ENCODE measurements at regions not wholly inside any gene's neighbourhood (a gene's known extent, or its start where the extent isn't known, plus 50 kb on each side); places are given as distances from the start of the nearest gene placed in this dataset.
"Not testable (repeated sequence)": the region's sequence is repeated elsewhere in the genome, so short reads cannot be mapped to it uniquely, and the experiment has no call there.

- DNase-seq, result no peak
These were observed 90.1 kb upstream of the LYSMD4 start for GRCh38 chr15:99823346-99823745.

GRCh38 chr15:99819981-99820718 is 86.9 kb upstream of the LYSMD4 start:
- no peak for DNase-seq

- DNase-seq, result no peak
These were observed 85.6 kb upstream of the LYSMD4 start for GRCh38 chr15:99818872-99819271.

DNA sequence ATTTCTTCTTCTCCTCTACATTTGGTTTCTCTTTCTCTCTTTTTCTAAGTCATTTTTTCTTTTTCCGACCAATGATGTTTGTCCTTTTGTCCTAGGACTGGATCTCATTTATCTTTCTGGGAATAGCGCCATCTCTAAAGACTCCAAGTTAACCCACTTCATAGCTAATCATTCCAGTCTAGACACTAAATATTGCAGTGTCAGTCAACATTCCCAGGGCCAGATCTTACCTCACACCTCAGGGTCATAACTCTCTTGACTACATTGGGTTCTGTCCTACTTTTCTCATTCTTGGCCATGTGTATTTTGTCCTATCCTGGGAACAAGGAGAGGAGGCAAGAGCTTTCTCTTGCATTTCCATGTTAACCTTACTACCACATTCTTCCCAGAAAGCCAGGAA is 83.6 kb upstream of the LYSMD4 start:
- not testable (repeated sequence) for DNase-seq

GRCh38 chr15:99810663-99811062 is 77.4 kb upstream of the LYSMD4 start:
- DNase-seq, result not testable (repeated sequence)

GRCh38 chr15:99799854-99800250 is 66.6 kb upstream of the LYSMD4 start:
- not testable (repeated sequence) for DNase-seq

GRCh38 chr15:99799182-99799853 is 66.1 kb upstream of the LYSMD4 start:
- DNase-seq, result not testable (repeated sequence)

GRCh38 chr15:99796940-99797870 is 64.0 kb upstream of the LYSMD4 start:
- not testable (repeated sequence) for DNase-seq

DNA sequence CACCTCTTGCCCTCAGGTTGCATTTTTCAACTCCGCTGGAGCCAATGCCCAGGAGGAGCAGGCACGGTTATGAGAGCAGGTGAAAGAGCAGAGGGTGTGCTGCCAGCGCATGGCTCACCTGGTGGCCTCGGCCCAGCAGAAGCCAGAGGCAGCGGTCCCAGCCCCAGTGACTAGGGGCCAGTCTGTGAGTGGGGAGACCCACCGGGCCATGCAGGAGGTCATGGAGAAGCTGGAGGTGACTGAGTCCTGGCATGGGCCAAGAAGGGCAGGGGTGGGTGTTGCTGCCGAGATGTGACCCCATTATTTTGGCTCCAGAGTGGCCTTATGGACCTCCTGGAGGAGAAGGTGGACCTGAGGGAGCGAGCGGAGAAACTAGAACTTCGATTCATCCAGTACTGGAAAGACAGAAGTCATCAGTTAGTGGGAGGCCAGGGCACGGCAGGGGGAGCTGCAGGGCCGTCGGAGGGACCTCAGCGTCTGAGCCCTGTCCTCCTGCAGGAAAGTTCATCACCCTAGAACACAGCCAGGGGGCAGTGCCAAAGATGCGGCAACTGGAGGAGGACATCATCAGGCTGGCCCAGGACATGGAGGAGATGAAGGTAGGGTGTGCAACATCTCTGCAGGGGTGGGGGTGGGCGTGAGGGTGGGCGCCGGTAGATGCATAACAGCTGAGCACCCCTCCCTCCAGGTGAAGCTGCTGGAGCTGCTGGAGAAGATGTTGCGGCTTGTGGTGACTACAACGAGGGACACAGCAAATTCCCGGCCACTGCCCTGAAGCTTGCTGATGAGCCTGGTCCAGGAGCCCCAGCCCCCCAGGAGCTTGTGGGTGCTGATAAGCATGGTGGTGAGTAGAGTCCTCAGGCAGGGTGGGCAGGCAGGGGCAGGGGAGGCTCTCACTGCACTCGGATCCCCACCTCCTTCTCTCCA is 58.9 kb upstream of the LYSMD4 start:
- DNase-seq, result not testable (repeated sequence)

DNA sequence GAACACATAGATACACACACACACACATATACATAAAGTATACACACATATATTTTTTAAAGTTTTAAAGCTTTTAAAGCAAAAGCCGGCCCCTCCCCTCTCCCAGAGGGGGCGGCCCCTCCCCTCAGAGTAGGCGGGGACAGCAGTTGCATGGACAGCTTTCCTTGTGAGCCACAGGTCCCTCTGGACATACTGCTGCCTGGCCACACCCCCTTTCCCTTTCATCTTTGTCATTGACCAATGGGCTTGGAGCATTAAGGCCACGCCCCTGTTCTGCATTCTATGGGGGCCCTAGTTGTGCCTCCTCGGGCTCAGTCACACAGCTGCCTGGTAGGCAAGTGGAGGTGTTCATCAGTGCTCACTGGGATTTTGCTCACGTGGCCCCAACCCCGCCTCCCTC is 57.5 kb upstream of the LYSMD4 start:
- not testable (repeated sequence) for DNase-seq

GRCh38 chr15:99788156-99788555 is 54.9 kb upstream of the LYSMD4 start:
- DNase-seq, result no peak

- not testable (repeated sequence) for DNase-seq
These were observed 51.6 kb upstream of the LYSMD4 start for GRCh38 chr15:99784800-99785199.

GRCh38 chr15:99783918-99784619 is 50.8 kb upstream of the LYSMD4 start:
- DNase-seq, result not testable (repeated sequence)

All from muscle of back (tissue), 3 donors.